AG04449 (cell line): ENCODE measurements at regions not wholly inside any gene's neighbourhood (a gene's known extent, or its start where the extent isn't known, plus 50 kb on each side); places are given as distances from the start of the nearest gene placed in this dataset.
"Not testable (repeated sequence)": the region's sequence is repeated elsewhere in the genome, so short reads cannot be mapped to it uniquely, and the experiment has no call there.

Source experiments
- CTCF ChIA-PET: fragments of 350-600 bp; formaldehyde crosslinking; extraction: SDS; loops from one replicate; lab custom pipeline; 2021; ENCODE audit warnings: antibody characterized with exemption; lab: Yijun Ruan, JAX
- POLR2A ChIA-PET: fragments of 400-600, 350-600 bp; formaldehyde crosslinking; extraction: SDS; loops from one replicate; lab custom pipeline; 2020; ENCODE audit warnings: antibody characterized with exemption, inconsistent platforms; lab: Yijun Ruan, JAX
- DNase-seq: peaks from one replicate; pipeline ENCODE4 v3.0.0-alpha.2; 2010; ENCODE audit warnings: low read depth, low spot score
- H3K4me3 ChIP-seq: 2 replicates; pipeline ENCODE4 v1.5.1; 2011; ENCODE audit warnings: low read depth, mild to moderate bottlenecking, control low read depth, low read length
- CTCF ChIP-seq: IDR thresholded peaks from one replicate; pipeline ENCODE4 v1.5.1; 2011; ENCODE audit warnings: mild to moderate bottlenecking, moderate library complexity, low read length, control low read depth, inconsistent platforms; ENCODE audit not compliant: insufficient read depth; ENCODE audit errors: missing control alignments

GRCh38 chr11:121358760-121359159 lies 66.2 kb downstream of the SC5D start:
- ChIA-PET CTCF (interaction anchor here (1.5 kb wide), 1 partner anchor 9 kb away, joined by 3 read pairs; no protein-coding TSS in a partner anchor), POLR2A (no interaction called here)
- TF ChIP-seq CTCF, result no peak
- no peak for DNase-seq
- no peak overlapping the region for H3K4me3 ChIP-seq

GRCh38 chr11:121359591-121359990 lies 67.0 kb downstream of the SC5D start:
- DNase-seq, result no peak
- H3K4me3 ChIP-seq, result no peak overlapping the region
- no peak for TF ChIP-seq CTCF
- CTCF ChIA-PET, result interaction anchor here (1.5 kb wide), 1 partner anchor 8 kb away, joined by 3 read pairs; no protein-coding TSS in a partner anchor
- POLR2A ChIA-PET, result interaction anchor here (0.5 kb wide), 1 partner anchor 23 kb away, joined by 3 read pairs; no protein-coding TSS in a partner anchor

- DNase-seq, CTCF ChIA-PET, POLR2A ChIA-PET, H3K4me3 ChIP-seq: not testable (repeated sequence)
Measured at GRCh38 chr11:121362955-121363354, 70.4 kb downstream of the SC5D start.

GRCh38 chr11:121365304-121365703 lies 72.7 kb downstream of the SC5D start:
- ChIA-PET POLR2A (no interaction called here), CTCF (no interaction called here)
- no peak overlapping the region for H3K4me3 ChIP-seq
- TF ChIP-seq CTCF, result no peak
- DNase-seq, result no peak

DNA sequence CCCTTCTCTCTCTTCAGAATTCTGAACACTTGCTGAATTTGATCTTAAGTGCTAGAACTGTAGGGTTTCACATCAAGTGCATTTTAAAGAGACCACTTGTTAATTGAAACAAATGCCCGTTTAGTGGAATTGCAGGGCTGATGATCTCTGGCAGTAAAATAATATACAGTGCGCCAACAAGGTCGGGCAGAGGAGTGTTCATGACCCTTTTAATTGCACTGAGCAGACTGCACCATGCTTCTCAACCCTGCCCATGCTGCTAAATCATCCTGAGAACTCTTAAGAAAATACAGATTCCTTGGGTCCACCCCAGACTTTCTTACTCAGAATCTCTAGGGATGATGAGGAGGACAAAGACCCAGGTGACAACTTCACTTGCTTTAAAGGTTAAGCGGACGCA lies 73.5 kb downstream of the SC5D start:
- ChIA-PET POLR2A (no interaction called here), CTCF (no interaction called here)
- DNase-seq, result no peak
- no peak for TF ChIP-seq CTCF
- no peak overlapping the region for H3K4me3 ChIP-seq

DNA sequence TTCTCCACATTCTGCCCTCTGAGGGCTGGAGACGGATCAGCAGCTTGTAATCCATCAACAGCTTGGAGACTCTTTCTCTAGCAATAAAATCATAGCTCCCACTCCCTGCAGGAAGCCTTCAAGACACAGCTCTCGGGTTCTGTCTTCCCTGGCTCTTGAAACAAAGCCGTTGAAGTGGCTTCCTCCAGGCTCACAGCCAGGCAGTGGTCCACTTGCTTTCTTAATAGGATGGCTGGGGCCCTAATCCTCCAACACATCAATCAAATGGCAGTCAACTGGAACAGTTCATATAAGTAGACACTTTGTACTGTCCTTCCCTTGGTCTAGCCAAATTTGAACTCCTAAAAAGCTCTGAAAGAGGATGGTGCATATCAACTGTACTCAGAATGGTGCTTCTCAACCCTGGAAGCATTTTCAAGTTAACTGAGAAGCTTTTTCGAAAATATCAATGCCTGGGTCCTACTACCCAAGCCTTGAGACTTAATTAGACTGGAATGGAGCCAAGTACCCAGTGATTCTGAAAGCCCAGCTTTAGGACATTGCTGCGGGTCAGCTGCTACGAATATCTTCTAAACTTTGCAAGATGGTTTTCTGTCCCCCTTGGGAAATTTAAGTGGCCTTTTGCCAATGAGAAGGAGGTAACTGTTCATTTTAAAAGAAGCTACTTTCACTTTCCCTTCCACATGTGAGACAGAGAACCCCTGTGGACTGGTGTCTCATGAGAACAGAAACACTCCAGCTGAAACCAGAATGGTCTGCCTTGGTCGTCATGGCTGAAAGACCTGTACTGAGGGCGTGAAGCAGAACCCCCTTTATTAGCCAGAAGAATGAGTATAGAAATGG lies 74.7 kb downstream of the SC5D start:
- no peak for DNase-seq
- CTCF ChIA-PET, result interaction anchor here (1.0 to 1.3 kb wide), 2 partner anchors 8 to 10 kb away, joined by 3 to 4 read pairs; no protein-coding TSS in a partner anchor
- H3K4me3 ChIP-seq, result no peak overlapping the region
- TF ChIP-seq CTCF, result no peak
- POLR2A ChIA-PET, result no interaction called here

- H3K4me3 ChIP-seq, result no peak overlapping the region
- TF ChIP-seq CTCF, result no peak
- ChIA-PET POLR2A (no interaction called here), CTCF (interaction anchor here (1.0 to 1.3 kb wide), 2 partner anchors 9 to 11 kb away, joined by 3 to 4 read pairs; no protein-coding TSS in a partner anchor)
- no peak for DNase-seq
Measured at GRCh38 chr11:121367844-121368225, 75.3 kb downstream of the SC5D start.
